ENCODE measurements at regions not wholly inside any gene's neighbourhood (a gene's known extent, or its start where the extent isn't known, plus 50 kb on each side); places are given as distances from the start of the nearest gene placed in this dataset.
"Not testable (repeated sequence)": the region's sequence is repeated elsewhere in the genome, so short reads cannot be mapped to it uniquely, and the experiment has no call there.

- CTCF ChIA-PET (ENCODE audit: partially characterized antibody); H4K20me1 ChIP-seq (replicated peaks in 1 of 2; ENCODE audit: control insufficient read depth in 1 of 2, insufficient read depth in 2 of 2, low read length in 2 of 2); H3K9ac ChIP-seq (replicated peaks in 1 of 4; ENCODE audit: extremely low read depth in 1 of 4, low read depth in 3 of 4, low read length in 3 of 4); H4K91ac ChIP-seq (replicated peaks; ENCODE audit: insufficient read length, low read length); H3K56ac ChIP-seq (replicated peaks; ENCODE audit: insufficient read length, low read depth, low read length); POLR2A ChIA-PET (ENCODE audit: partially characterized antibody); H4K8ac ChIP-seq (ENCODE audit: extremely low read depth, insufficient read depth, low read length); H3K36me3 ChIP-seq (ENCODE audit: control insufficient read depth in 2 of 4, insufficient read depth in 4 of 4, low read length in 3 of 4); H2BK15ac ChIP-seq (ENCODE audit: low read length); H3K4me3 ChIP-seq (ENCODE audit: extremely low read depth in 1 of 4, insufficient read depth in 2 of 4, low read depth in 3 of 4, low read length in 4 of 4); H2BK120ac ChIP-seq (replicated peaks; ENCODE audit: low read depth, low read length); H3K23ac ChIP-seq (ENCODE audit: insufficient read length); H3K27ac ChIP-seq (ENCODE audit: low read depth, low read length); H3K9me3 ChIP-seq (ENCODE audit: insufficient read depth in 2 of 2, low read depth in 1 of 2, low read length in 1 of 2); H3K23me2 ChIP-seq (ENCODE audit: low read depth, low read length); H3K4ac ChIP-seq (replicated peaks; ENCODE audit: insufficient read length, low read depth, low read length); H3K27me3 ChIP-seq (replicated peaks in 1 of 4; ENCODE audit: control insufficient read depth in 3 of 4, extremely low read depth in 1 of 4, insufficient read depth in 3 of 4, low read length in 3 of 4); H3K4me2 ChIP-seq (ENCODE audit: insufficient read depth in 1 of 2, low read depth in 2 of 2, low read length in 2 of 2); H3K4me1 ChIP-seq (replicated peaks in 1 of 4; ENCODE audit: control insufficient read depth in 3 of 4, insufficient read depth in 4 of 4, low read length in 3 of 4); H2BK20ac ChIP-seq (ENCODE audit: low read length); H3K14ac ChIP-seq (ENCODE audit: insufficient read length); DNase-seq (ENCODE audit: low read depth in 1 of 2, low spot score in 2 of 2); H2AFZ ChIP-seq (ENCODE audit: low read length); H2BK5ac ChIP-seq (ENCODE audit: low read depth, low read length); H3K79me1 ChIP-seq (ENCODE audit: low read depth, low read length); H2AK5ac ChIP-seq (ENCODE audit: low read depth, low read length); H2BK12ac ChIP-seq (ENCODE audit: low read depth, low read length); H4K5ac ChIP-seq (ENCODE audit: insufficient read length, low read depth, low read length); FAIRE-seq; H3K18ac ChIP-seq (ENCODE audit: extremely low read depth, low read length); H3K79me2 ChIP-seq (ENCODE audit: control insufficient read depth in 1 of 2, insufficient read depth in 2 of 2, low read length in 2 of 2): not testable (repeated sequence)
- WGBS, 2 experiments (ENCODE audit: extremely low coverage in 1 of 2, insufficient coverage in 1 of 2, insufficient read length in 1 of 2, insufficient replicate concordance in 2 of 2, low coverage in 1 of 2, low lambda C conversion rate in 2 of 2, missing lambda C conversion rate in 1 of 2) = 100% methylated on average over 2 of the region's 2 CpGs; no CpG with 5 or more reads in 1 of the 2 experiments
These were observed 771.3 kb downstream of the TENT5A start for GRCh38 chr6:80981226-80981625.

Data from H1 (cell line).